Stimulated activated CD4-positive, alpha-beta T cell treated with anti-CD3 and anti-CD28 coated beads, Interleukin-1b, Interleukin-23, amount 100 ng/mL, for 1 hour (primary cell): ENCODE measurements at regions not wholly inside any gene's neighbourhood (a gene's known extent, or its start where the extent isn't known, plus 50 kb on each side); places are given as distances from the start of the nearest gene placed in this dataset.
"Not testable (repeated sequence)": the region's sequence is repeated elsewhere in the genome, so short reads cannot be mapped to it uniquely, and the experiment has no call there.

Experiments
- DNase-seq, 2 donors: peaks; one replicate each; pipeline ENCODE4 v3.0.0-alpha.2; 2020; ENCODE audit warnings: low read depth in 2 of 2

DNA sequence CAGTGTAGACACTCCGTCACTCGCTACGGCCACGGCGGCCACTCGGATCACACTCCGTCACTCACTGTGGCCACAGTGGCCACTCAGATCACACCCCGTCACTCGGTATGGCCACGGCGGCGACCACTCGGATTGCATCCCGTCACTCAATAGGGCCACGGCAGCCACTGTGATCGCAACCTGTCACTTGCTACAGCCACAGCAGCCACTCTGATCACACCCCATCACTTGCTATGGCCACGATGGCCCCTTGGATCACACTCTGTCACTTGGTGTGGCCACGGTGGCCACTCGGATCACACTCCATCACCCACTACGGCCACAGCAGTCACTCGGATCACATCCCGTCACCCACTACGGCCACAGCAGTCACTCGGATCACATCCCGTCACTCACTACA, 175.3 kb downstream of the LAT start:
- DNase-seq = not testable (repeated sequence)

- not testable (repeated sequence) for DNase-seq
Observed at GRCh38 chr16:29159603-29160002, 174.8 kb downstream of the LAT start.

- no peak for DNase-seq
Observed at GRCh38 chr16:29158785-29159184, 173.9 kb downstream of the LAT start.

DNA sequence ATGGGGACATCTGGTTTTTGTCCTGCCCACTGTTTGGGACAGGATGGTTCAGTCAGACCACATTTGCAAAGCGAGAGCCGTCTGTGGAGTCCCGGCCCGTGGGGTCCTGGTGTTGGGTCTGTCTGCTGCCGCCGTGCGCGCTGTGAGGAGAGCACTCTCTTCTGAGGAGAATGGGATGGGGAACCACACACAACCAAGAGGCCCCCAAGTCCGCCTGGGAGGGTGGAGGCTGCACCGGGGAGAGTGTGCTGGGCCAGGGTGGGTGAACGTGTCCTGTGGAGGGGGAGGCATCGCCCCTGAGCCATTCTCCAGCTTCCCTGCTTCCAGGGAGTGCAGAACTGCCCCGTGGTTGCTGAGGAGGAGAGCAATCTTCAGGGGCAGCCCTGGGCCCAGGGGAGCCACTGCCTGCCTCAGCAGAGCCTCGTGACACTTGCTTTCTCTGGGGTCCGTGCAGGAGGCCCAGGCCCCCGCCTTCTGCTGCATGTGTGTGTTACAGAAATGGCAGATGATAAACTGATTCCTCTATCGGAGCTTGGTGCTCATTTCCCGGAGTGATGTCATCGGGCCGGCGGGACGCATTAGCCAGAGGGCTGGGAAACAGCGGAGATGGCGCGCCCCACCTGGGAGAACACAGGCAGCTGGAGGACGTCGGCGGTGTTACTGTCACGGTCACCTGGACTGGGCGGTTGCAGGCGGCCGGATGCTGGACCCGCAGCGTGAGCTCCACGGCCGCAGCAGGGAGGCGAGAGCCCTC, 173.4 kb downstream of the LAT start:
- DNase-seq = not testable (repeated sequence)

- DNase-seq = not testable (repeated sequence)
Observed at GRCh38 chr16:29157051-29157923, 172.4 kb downstream of the LAT start.

- DNase-seq = no peak
Observed at GRCh38 chr16:29156511-29156910, 171.7 kb downstream of the LAT start.

GRCh38 chr16:29155866-29156200, 171.0 kb downstream of the LAT start:
- not testable (repeated sequence) for DNase-seq

- not testable (repeated sequence) for DNase-seq
Observed at GRCh38 chr16:29155131-29155865, 170.4 kb downstream of the LAT start.

DNA sequence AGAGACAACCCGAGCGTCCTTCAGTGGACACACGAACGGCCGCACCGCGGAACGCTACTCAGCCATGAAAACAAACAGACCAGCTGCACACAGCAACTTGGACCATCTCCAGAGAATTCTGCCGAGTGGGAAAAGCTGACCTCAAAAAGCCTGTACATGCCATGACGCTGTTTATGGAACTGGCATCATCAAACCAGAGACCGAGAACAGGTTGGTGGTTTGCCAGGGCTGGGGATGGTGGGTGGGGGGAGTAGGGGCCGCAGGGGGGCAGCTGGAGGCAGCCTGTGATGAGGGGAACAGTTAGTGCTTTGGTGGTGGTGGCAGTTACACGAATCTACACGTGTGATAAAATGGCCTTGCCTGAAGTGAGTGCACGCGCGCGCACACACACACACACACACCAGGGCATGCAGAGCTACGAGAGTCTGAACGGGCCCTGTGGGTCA, 169.8 kb downstream of the LAT start:
- DNase-seq = no peak

DNA sequence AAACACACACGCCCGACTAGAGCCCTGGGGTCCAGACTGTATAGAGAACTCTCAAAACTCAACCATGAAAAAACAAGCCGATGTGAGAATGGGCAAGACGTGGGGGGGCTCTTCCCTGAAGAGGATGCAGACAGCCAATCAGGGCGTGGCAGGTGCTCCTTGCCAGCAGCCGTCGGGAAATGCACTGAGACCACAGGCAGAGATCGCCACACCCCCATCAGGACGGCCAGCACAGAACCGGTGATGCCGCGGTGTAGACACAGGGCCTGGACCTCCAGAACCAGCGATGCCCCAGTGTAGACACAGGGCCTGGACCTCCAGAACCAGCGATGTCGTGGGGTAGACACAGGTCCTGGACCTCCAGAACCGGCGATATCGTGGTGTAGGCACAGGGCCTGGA, 169.2 kb downstream of the LAT start:
- no peak for DNase-seq

GRCh38 chr16:29153307-29153706, 168.5 kb downstream of the LAT start:
- DNase-seq = not testable (repeated sequence)

- DNase-seq = not testable (repeated sequence)
Observed at GRCh38 chr16:29152544-29153031, 167.7 kb downstream of the LAT start.

DNA sequence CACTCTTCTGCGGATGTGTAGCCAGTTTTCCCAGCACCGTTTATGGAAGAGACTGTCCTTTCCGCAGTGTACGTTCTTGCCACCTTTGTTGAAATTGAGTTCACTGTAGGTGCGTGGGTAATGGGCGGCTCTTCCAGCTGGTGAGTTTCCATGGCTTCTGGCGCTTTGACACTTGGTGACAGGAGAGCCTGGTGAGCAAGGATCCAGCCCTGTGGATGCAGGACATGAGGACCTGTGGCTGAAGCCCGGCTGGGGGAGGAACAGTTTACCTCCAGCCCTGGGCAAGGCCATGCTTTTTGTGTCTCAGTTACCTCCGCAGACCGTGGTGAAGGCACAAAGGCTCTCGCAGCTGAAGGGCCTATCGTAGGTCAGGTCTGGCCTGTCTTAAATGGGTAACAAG, 166.5 kb downstream of the LAT start:
- DNase-seq = no peak

- DNase-seq = not testable (repeated sequence)
Observed at GRCh38 chr16:29149912-29150311, 165.1 kb downstream of the LAT start.

GRCh38 chr16:29148867-29149272, 164.0 kb downstream of the LAT start:
- DNase-seq = peak in 1 of 2 donors; percentile 39

DNA sequence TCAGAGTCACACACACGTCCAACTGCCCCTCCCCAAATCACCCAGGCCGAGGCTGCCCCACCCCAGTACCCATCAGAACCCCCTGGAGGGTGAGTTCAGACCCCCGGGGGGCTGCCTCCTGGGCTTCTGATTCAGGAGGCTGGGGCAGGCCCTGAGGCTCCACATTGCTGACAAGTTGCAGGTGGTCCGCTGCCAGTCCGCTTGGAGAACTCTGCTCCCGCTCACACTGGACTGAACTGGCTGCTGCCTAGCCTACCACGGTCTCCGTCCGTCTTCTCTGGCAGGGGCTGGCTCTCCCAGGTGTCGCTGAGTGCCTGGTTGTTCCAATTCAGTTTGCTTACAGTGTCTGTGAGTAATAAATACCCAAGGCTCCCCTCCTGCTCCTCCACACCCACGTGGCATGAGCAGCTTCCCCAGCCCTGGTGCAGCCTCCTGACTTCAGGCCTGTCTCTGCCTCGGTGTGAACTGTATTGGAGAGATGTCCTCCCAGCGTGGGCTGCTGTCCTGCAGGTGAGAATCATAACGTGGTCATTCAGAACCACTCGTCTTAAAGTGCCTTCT, 163.4 kb downstream of the LAT start:
- peak in 1 of 2 donors; percentile 13 for DNase-seq

- DNase-seq = not testable (repeated sequence)
Observed at GRCh38 chr16:29147710-29148109, 162.9 kb downstream of the LAT start.

- DNase-seq = not testable (repeated sequence)
Observed at GRCh38 chr16:29146808-29147643, 162.2 kb downstream of the LAT start.

DNA sequence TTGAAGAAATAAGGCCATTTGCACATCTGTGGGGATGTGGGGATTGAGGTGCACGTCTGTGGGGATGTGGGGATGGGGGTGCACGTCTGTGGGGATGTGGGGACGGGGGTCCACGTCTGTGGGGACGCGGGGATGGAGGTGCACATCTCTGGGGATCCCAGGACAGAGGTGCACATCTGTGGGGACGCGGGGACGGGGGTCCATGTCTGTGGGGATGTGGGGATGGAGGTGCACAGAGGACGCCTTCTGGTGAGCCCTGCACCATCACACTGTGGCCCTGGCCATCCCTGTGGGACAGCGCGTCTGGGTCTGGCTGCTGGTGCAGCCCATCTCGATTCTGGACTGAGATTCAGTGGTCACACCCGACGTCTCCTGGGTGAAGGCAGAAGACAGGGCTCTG, 161.4 kb downstream of the LAT start:
- DNase-seq = no peak

DNA sequence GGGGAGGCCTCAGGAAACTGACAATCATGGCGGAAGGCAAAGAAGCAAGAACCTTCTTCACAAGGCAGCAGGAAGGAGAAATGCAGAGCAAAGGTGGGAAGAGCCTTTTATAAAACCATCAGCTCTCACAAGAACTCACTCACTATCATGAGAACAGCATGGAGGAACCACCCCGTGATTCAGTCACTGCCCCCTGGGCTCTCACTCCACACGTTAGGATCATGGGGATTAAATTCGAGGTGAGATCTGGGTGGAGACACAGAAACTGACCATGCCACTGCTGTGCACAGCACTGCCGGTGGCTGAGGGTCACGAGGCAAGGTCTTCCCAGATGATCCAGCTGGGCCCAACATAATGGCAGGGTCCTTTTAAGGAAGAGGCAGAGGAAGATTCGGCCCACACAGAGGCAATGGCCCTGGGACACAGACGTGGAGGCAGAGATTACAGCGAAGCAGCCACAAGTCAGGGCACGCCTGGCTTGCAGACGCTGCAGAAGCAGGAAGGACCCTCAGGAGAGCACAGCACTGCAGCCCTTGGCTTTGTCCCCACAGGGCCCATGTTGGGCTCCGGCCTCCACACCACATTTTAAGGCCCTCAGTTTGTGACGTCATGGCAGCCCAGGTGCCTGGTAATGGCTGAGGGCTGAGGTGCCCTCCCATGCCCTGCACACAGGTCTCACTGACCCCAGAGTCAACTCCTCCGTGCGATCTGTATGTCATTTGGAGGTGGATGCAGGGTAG, 160.8 kb downstream of the LAT start:
- not testable (repeated sequence) for DNase-seq
